ENCODE measurements at regions not wholly inside any gene's neighbourhood (a gene's known extent, or its start where the extent isn't known, plus 50 kb on each side); places are given as distances from the start of the nearest gene placed in this dataset.

DNA sequence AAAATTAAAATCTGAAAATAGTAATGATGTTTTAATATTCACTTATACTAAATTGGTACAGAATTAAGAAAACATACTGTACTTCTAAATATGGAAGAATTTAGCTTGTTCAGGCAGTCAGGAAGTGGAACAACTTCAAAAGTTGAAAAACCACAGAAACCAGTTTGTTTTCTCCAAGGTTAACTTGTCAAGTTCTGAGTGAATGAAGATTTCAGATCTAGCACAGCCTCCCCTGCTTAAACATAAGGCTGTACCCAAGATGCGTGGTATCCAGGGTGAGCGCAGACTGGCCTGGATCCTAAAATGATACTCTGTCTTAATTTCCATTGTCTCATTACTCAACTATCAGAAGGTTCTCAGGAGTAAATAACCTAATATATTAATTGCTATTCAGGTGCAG, 730.7 kb upstream of the KIF2B start:
- ATAC-seq (ENCODE audit: low read depth) = no peak
- no peak overlapping the region for H3K4me3 ChIP-seq (ENCODE audit: insufficient read depth, low read depth, low read length)
- H2BK5ac ChIP-seq (ENCODE audit: low read depth, low read length, poor library complexity, severe bottlenecking) = no peak overlapping the region
- no peak overlapping the region for H4K8ac ChIP-seq (ENCODE audit: low read depth in 2 of 2, low read length in 2 of 2)
- no peak overlapping the region for H2AK9ac ChIP-seq (replicated peaks; ENCODE audit: low read depth, low read length, poor library complexity)
- no CpG with 5 or more reads among the region's 2 CpGs for WGBS, 2 experiments (ENCODE audit: extremely low coverage in 2 of 2, insufficient read length in 1 of 2)
- no peak overlapping the region for H2BK120ac ChIP-seq (ENCODE audit: low read depth, low read length)
- H3K4ac ChIP-seq (ENCODE audit: low read depth, low read length) = no peak overlapping the region
- no peak overlapping the region for H3K27ac ChIP-seq (ENCODE audit: insufficient read depth, low read length)
- no peaks in the 10 kb centered on the region for H3K4me1 ChIP-seq (ENCODE audit: control insufficient read depth, insufficient read depth, low read length)
- no peak overlapping the region for H4K91ac ChIP-seq (ENCODE audit: insufficient read depth, low read depth, low read length)
- in situ Hi-C loops (cut with MboI; ENCODE audit: low sequenced_read_pairs) = no loop called here
- no peak overlapping the region for H3K18ac ChIP-seq (ENCODE audit: low read depth, low read length)
- no peak overlapping the region for H3K23ac ChIP-seq (ENCODE audit: low read depth, low read length)
- no peak overlapping the region for H3K56ac ChIP-seq (ENCODE audit: extremely low read depth, insufficient read depth, low read length)
- CTCF ChIA-PET = no interaction called here
- POLR2A ChIA-PET (ENCODE audit: unreplicated experiment) = no interaction called here
- no peak overlapping the region for H2AK5ac ChIP-seq (ENCODE audit: low read depth, low read length)
- BruUV-seq (replicated peaks) = no TSS peak
- intact Hi-C loops (cut with micrococcal nuclease) = no loop called here
- no peaks in the 10 kb centered on the region for H3K27me3 ChIP-seq (ENCODE audit: control insufficient read depth, insufficient read depth, low read length)
- H2AFZ ChIP-seq (replicated peaks; ENCODE audit: low read length, poor library complexity) = no peak overlapping the region
- H3K14ac ChIP-seq (replicated peaks; ENCODE audit: low read depth, low read length) = no peak overlapping the region
- H2BK15ac ChIP-seq (ENCODE audit: low read depth, low read length) = no peak overlapping the region
- no peak overlapping the region for H3K4me2 ChIP-seq (ENCODE audit: low read depth, low read length)
- H3K36me3 ChIP-seq (ENCODE audit: control insufficient read depth, insufficient read depth, low read length) = no peaks in the 10 kb centered on the region
- dilution Hi-C loops (cut with HindIII; ENCODE audit: low sequenced_read_pairs, unreplicated experiment) = no loop called here
- H4K20me1 ChIP-seq (ENCODE audit: insufficient read depth, low read length) = no peaks in the 10 kb centered on the region
- no peak overlapping the region for H2BK20ac ChIP-seq (ENCODE audit: low read depth, low read length)
- no peaks in the 10 kb centered on the region for H3K79me1 ChIP-seq (ENCODE audit: low read depth in 1 of 2, low read length in 2 of 2)
- H3K9ac ChIP-seq (ENCODE audit: low read depth, low read length) = no peak overlapping the region
- H3K9me1 ChIP-seq (ENCODE audit: insufficient read depth, low read length) = no peaks in the 10 kb centered on the region
- TF ChIP-seq, protein P1, sequence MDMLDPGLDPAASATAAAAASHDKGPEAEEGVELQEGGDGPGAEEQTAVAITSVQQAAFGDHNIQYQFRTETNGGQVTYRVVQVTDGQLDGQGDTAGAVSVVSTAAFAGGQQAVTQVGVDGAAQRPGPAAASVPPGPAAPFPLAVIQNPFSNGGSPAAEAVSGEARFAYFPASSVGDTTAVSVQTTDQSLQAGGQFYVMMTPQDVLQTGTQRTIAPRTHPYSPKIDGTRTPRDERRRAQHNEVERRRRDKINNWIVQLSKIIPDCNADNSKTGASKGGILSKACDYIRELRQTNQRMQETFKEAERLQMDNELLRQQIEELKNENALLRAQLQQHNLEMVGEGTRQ (IDR thresholded peaks at IDR 0.05; ENCODE audit: low read depth, low read length) = no peak
- TF ChIP-seq RFX5 (IDR thresholded peaks at IDR 0.05; ENCODE audit: low read depth, low read length) (no peak), CEBPB (IDR thresholded peaks at IDR 0.05; ENCODE audit: low read depth, low read length) (no peak), MAZ (IDR thresholded peaks at IDR 0.05; ENCODE audit: borderline replicate concordance, low read depth, low read length) (no peak), FOS (IDR thresholded peaks at IDR 0.05; ENCODE audit: low read depth, low read length) (no peak), MAFK (IDR thresholded peaks at IDR 0.05; ENCODE audit: low read depth, low read length) (no peak), POLR2A (IDR thresholded peaks at IDR 0.05; ENCODE audit: low read depth, low read length) (no peak), MXI1 (IDR thresholded peaks at IDR 0.05; ENCODE audit: borderline replicate concordance, low read depth, low read length) (no peak), BHLHE40 (IDR thresholded peaks at IDR 0.05; ENCODE audit: low read depth, low read length) (no peak), RAD21 (IDR thresholded peaks at IDR 0.05; ENCODE audit: low read length) (no peak), RCOR1 (IDR thresholded peaks at IDR 0.05; ENCODE audit: insufficient replicate concordance, low read length) (no peak), NFE2L2 (IDR thresholded peaks at IDR 0.05; ENCODE audit: low read depth, low read length) (no peak), SMC3 (IDR thresholded peaks at IDR 0.05; ENCODE audit: low read depth, low read length) (no peak)
- TF ChIP-seq, protein P2, sequence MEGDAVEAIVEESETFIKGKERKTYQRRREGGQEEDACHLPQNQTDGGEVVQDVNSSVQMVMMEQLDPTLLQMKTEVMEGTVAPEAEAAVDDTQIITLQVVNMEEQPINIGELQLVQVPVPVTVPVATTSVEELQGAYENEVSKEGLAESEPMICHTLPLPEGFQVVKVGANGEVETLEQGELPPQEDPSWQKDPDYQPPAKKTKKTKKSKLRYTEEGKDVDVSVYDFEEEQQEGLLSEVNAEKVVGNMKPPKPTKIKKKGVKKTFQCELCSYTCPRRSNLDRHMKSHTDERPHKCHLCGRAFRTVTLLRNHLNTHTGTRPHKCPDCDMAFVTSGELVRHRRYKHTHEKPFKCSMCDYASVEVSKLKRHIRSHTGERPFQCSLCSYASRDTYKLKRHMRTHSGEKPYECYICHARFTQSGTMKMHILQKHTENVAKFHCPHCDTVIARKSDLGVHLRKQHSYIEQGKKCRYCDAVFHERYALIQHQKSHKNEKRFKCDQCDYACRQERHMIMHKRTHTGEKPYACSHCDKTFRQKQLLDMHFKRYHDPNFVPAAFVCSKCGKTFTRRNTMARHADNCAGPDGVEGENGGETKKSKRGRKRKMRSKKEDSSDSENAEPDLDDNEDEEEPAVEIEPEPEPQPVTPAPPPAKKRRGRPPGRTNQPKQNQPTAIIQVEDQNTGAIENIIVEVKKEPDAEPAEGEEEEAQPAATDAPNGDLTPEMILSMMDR (conservative IDR thresholded peaks at IDR 0.05; ENCODE audit: low read depth, low read length) = no peak
- H4K5ac ChIP-seq (ENCODE audit: low read depth, low read length) = no peak overlapping the region
- H3K9me3 ChIP-seq (ENCODE audit: control insufficient read depth, insufficient read depth, low read length) = no peaks in the 10 kb centered on the region
- no peak for DNase-seq

All from IMR-90 (cell line).